GM19240 (cell line): ENCODE measurements at regions not wholly inside any gene's neighbourhood (a gene's known extent, or its start where the extent isn't known, plus 50 kb on each side); places are given as distances from the start of the nearest gene placed in this dataset.

ENCODE experiments used
- DNase-seq: peaks from one replicate; pipeline ENCODE4 v3.0.0; 2011; ENCODE audit warnings: low spot score; ENCODE audit not compliant: insufficient read length

DNA sequence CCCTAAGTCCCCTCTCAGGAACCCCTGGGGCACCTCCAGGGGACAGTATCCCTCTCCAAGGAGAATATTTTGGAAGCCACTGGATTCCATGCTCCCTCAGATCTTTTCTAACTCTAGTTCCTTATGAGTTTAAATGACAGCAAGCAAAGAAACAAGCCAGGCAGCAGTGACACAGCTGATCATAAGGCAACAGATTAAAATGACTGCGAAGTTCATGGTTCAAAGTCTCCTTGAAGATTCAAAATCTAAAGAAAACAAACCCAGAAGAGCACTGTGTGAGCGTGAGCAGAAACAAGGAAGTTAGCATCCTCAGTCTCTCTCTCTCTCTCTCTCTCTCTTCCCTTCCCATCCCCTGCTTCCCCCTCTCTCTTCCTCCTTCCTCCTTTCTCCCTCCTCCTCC lies 316.7 kb upstream of the SLC30A5 start:
- no peak for DNase-seq

DNA sequence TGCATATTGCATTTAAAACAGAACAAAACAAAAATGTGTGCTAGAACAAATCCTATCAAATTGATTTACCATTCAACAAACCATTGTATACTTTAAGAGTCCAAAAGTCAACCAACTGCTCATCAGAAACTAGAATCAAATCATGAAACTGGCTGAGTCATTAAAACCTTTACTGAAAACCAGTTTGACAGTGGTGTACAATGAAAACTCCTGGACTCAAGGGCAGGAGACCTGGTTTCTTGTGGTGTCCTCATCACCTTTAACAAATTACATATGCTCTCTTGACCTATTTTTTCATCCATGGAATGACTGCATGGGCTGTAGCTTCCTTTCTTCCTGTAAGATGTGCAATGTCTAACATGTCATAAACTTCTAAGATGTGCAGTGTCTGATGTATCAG lies 315.3 kb upstream of the SLC30A5 start:
- peak; percentile 6 for DNase-seq

DNA sequence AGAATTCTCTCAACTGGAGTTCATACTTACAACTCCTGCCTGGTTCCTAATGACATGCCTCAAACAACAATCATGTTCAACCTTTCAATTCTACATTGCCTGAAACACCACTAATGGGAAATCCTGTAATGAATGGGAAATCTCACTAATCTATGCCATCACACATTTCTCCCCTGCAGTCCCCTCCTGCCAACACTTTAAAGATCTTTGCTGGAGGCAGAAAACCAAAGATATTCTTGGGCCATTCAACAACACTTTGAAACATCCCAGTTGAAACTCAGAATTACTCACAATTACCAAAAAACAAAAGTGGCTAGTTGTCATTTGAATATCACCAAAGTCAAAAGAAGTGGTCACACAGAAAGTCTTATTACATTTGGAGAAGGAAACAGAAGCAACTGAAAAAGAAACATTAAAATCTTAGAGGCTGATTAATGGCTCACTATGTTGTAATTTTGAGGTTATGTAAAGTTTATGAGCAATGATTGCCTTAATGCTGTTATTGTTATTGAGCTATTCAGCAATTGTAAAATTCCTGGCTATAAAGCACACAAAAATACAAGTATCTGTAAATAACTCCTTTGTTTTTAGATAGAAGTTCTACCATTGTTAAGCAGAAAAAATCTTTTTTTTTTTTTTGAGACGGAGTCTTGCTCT lies 313.4 kb upstream of the SLC30A5 start:
- DNase-seq: no peak

DNA sequence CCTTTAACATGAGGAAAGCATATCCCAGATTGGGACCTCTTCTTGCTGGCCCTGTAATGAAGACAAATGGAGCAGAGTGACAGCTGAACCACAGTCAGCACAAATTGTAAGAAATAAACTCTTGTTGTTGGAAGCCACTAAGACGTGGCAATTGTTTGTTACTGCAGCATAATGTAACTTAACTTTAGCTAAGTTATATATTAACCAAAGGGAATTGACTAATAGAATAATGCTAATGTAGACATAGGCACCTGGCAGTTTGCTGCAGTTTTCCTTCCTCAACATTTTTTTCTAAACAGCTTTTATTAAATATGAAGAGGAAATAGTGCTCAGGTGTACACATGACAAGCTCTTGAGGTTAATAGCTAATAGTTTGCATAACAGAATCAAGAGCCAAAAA lies 300.7 kb upstream of the SLC30A5 start:
- DNase-seq: no peak

DNA sequence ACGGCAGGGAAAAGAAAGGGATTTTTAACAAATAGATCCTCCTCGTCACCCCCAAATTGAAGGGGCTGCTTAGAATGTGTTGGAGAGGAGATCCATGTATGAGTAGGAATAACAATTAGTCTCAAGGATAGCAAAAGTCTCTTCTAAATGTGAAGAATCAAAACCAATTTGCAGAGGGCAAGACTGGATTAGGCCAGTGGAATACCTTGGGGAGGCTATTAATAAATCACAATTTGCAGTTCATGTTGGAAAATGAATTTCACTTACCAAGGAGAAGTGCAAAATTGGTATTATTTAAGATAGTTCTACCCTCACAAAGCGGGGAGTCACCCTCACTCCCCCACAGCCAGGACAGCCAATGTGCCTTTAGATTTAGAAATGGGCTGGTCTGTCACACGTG lies 299.8 kb upstream of the SLC30A5 start:
- DNase-seq: no peak

DNA sequence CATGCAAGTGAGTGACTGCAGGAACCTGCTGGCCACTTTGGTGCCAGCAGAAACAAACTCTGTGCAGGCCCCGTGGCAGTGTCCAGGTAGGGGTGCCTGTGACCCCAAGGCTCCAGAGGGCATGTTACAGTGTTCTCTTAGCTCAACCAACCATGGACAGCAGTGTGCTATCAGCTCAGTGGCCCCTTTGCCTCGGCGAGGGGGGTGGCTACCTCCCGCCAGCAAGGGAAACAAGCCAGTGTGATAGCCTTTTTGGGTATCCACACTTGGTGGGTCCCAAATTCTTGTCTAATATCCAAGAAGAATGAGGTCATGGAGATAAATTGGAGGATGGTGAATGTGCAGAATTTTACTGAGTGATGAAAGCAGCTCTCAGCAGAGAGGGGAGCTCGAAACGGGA lies 298.6 kb upstream of the SLC30A5 start:
- no peak for DNase-seq

DNA sequence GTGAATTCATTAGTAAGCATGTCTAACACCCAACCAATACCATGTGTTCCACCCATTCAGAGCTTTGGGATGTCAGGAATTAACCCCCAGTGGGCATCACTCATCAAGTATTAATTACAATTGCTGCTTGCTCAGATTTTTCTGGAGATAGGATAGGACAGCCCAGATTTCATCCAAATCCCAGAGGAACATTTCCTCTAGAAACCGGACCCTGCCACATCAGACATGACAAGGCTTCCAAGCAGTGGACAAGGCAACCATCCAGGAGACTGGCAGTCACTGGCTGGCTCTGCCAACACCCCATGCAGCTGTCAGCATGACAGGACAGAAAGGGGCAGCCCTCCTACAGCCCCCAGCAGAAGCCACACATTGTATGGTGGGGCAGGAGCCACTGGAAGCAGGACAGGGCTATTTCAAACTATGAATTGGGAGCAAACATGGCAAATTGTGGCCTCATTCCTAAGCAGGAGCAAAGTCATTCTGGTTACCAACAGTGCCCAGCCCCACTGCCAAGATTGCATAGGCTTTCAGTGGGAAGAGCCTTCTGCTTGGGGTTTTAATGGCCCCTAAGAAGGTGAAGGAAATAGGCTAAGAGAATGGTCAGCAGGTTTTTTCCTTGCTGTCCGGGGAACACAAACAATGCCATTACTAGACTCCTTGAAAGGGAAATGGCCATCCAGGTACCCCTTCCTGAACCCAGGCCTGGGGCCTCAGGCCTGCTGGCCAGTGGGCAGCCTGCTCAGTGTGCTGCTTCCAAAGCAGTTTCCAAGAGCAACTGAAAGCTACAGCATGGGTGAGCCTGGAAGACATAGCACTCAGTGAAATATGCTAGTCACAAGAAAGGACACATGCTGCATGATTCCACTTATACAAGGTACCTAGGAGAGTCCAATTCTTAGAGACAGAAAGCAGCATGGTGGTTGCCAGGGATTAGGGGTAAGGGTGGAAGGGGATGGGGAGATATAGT lies 294.7 kb upstream of the SLC30A5 start:
- no peak for DNase-seq

DNA sequence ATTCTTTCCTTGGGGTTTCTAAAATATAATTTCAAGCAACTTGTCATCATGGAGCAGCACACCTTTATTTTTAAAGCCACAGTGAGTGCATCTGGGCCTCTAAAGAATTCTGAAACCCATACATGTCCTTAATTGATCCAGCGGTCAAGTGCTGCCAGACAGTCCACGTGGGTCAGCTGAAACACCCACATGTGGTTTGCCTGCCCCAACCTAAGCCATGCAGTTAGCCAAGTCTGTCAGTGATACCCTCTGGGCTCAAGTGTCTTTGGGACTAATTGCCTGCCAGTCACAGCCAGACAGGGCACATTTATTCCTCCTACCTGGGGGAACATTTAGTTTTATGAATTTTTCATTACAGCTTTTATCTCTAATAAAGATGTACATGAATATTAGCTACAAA lies 291.4 kb upstream of the SLC30A5 start:
- no peak for DNase-seq

DNA sequence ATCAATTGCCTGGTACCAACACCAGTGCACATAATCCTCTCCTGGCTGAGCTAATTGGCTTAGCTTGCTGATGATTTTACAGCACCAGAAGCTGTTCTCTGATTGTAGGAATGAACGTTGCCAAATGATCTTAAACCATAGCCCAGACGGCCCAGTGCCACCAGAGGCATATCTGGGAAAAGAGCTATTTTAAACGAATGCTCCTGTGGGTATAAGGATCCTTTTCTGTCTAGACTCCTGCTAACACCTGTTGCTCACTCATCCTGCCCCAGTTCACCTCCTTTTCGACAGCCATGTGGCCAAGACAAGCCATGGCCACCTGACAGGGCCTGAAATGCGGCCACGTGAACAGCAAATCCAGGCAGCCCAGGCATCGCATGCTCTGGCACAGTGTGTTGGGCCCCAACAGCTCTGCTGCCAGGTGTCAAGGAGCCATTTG lies 289.9 kb upstream of the SLC30A5 start:
- DNase-seq: no peak

DNA sequence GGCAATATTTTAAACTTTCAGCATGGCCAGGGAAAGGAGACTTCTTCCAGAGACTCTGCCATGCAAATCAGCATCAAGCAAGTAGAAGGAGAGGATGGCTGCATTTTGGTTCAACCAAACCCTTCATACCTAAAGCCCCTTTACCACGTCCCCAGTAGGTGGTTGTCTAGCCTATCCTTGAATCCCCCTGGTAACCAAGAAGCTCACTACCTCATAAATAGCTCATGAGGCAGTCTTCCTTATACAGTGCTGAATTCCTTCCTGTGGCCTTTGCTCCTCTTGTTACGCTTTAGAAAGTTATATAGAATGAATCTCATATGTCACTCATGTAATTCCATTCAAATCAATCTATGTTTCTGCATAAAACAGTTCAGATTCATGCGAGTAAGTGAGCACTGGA lies 289.5 kb upstream of the SLC30A5 start:
- DNase-seq: no peak

DNA sequence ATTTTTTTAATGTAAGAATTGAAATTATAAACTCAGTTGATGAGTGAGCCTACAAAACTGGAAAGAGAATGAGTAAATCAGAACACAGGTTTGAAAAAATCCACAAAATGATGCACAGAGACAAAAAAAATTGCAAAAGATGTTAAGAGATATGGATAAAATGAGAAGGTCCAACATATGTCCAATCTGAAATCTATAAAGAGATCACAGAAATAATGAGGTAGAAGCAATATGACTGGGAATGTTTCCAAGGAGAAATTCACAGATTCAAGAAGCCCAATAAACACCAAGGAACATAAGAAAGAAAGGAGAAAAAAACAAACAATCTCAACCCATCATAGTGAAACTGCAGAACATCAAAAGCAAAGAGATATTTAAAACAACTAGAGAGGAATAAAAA lies 288.4 kb upstream of the SLC30A5 start:
- DNase-seq: no peak

DNA sequence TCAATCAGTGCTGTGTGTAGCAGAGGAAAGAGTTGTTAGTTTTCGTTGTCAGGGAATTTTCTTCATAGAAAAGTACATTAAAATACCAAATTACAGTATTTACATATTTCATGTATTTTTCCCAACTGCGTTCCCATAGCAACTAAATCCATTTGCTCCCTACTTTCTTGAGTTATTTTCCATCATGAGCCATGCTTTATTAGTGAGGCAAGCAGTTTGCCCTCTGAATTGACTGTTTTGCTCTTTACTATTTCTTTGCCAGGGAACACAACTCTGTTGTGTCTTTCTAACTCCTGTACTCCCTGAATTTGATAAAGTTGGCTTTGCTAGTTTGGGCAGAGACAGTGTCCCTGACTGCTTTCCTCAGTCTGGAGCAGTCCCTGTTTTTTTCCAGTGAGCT lies 276.2 kb upstream of the SLC30A5 start:
- DNase-seq: no peak

DNA sequence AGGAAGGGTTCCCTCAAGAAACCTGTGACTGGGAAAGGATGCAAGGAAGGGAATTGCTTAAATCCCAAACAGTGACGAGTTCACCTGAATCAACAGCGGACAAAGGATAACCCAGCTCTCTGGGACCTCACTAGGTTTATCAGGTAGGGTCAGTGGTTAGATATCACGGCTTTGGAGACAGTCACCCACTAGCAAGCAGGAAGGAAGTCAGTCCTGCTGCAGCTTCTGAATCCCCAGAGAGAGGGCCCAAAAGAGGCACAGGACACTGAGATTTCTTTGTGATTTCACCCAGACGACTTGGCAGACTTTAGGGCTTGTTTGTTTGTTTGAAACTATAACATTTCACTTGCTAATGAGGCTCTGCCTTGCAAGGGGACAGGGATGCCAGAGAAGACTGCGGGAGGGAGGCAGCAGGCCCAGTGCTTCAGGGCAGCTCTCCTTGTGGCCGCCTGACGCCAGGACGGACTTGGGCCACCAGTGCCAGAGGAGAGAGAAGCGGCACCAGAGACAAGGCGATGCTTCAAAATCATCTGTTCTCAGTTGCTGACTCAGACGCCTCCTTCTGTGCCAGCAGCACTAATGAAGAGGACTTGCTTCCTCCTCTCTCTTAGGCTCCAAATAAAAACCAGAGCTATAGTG lies 275.6 kb upstream of the SLC30A5 start:
- DNase-seq: no peak

DNA sequence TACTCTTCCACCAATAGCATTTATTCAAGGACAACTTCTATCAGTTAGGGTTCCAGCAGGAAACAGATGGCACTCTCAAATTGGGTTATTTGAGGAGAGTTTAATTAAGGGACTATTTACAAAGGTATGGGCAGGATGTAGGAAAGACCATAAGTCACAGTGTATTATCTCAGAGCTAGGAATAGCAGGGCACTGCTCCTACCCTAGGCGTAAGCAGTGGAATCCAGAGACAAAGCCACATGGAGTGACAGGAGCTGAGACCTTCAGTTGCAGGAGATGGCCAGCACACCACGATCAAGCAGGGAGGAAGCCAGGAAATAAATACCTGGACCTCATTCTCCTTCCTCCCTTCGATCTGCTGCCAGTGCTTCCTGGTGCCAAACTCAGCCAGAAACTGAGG lies 274.9 kb upstream of the SLC30A5 start:
- DNase-seq: no peak

DNA sequence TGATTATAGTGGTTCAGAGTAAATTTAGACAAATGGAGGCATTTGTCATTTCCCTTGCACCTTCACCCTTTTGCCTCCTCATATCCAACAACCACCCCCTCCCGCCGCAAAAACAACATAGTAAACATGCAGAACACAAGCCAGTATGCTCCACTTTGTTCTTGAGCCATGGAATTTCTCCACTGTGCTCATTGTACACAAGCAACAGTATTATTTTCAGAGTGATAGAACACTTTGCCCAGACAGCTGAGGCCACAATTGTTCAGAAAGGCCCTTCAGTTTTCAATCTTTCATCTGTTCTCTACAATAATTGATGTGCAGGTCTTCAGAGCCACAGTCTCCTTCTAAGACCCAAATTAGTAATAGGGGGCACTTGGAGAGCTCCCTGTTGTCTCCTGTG lies 272.8 kb upstream of the SLC30A5 start:
- no peak for DNase-seq

DNA sequence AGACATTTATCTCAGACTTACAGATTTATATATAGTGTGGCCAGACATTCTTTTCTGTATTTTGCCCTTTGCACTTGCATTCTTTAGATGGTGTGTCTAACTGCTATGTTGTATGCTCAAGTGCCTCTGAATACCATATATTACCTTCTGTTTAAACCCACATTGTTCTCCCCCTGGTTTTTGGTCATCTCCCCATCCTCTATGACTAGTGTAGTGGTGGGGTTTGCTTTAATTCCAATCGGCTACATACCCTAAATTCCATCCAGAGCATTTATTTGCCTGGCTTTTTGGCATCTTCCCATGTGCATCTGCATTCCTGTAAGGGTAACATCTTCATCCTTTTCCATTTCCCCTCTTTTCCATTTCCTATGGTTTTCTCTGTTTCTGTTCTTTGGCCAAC lies 271.0 kb upstream of the SLC30A5 start:
- no peak for DNase-seq

DNA sequence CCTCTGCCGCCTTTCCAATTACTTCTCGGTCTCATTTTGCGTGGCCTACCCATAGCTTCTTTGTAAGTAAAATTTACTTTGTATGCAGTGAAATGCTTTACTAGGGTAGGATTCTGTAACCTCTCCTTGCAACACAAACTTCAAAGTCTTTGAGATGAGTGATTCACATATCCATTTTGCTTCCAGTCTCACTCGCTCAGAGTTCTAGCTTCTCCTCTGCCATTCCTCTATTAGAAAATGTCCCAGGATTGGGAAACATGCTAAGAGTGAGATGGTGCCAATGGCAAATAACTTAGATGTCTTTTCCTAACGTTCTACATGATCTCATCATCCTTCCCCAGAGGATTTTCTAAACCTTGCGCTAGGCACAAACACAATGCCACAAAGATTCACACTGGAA lies 270.5 kb upstream of the SLC30A5 start:
- DNase-seq: no peak

DNA sequence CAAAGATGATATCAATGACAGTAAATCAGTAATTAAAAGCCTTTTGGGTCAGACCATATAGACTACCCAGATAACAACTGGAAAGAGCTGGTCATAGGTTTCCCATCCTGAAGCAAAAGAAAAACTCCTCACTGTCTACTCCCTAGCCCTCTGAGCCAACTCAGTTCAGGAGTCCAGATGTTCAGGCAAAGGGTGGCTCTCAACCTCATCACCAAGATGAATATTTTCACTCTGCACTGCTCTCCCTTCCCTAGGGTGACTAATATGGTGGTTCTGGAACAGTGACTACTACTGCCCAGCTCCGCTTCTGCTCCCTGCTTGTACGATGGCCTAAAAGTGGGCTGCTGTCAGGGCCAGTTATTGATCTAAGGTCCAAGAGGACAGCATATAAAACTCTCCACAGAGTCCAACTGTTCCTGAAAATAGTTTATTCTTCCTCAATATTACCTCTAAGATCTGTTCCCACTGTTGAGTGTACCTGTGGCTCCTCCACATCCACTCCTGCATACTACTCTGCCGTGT lies 263.4 kb upstream of the SLC30A5 start:
- no peak for DNase-seq

DNA sequence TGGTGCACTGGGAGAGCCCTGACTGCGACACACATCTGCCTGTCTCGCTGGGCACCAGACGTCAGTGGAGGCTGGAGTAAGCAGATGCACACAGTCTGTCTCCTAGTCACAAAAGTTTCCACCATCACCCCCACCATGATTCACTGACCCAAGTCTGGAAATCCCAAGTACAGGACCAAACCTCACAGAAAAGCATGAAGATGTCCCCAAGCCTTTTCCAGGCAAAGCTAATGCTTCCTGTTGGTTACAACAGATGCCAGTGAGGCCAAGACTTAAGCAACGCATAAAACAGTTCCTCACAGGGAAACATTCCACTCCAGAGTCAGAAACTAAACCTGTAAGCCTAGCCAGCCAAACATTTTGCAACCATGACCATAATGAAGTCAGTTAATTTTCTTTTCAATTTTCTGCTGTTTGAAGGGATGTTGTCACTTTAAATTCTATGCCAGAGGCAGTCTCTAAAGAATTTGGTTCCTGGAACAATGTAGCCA lies 259.3 kb upstream of the SLC30A5 start:
- DNase-seq: no peak

DNA sequence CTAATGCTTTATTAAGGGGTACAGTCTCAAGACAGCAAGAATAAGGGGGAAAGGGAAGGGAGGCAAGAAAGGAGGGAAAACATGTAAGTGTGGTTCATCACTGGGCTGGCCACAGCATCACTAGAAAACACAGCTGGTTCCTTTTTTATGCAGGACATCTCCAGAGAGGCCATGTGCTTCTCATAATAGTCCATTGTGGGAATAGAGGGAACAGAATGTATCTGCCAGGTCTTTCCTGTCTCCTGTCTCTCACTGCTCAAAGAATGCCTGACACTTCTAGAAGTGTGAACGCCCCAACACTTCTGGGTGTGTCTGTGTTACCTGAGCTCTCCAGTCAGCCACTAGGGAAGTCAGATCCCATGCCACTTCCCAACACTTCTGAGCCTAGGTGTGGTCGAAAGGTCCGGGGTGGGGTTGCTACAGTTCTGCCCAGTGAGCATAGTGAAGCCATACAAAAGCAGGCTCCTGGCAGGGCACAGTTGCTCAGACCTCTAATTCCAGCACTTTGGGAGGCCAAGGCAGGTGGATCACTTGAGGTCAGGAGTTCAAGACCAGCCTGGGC lies 255.6 kb upstream of the SLC30A5 start:
- no peak for DNase-seq

DNA sequence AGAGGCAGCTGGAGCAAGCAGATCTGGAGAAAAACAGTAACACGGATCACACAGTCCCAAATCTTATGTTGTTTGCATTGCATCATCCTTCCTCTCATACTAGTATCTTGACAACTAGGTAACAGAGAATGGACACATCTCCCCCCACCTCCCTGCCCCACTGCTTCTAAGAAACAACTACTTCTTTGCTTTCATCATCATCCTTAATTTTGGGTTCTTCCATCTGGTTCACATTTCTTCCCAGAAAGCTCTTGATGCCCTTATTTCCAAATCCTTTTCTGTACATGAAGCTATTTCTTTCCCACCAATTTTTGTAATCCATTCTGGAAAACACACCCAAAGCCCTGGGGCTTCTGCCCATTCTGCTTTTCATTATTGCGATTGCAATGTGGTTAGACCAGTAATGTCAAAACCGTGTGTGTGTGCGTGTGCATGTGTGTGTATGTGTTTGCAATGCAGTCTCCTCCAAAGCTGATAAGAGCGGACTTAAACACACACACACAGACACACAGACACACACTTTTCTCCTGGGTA lies 254.7 kb upstream of the SLC30A5 start:
- no peak for DNase-seq
